Parathyroid adenoma (tissue), 2 donors: ENCODE measurements at regions not wholly inside any gene's neighbourhood (a gene's known extent, or its start where the extent isn't known, plus 50 kb on each side); places are given as distances from the start of the nearest gene placed in this dataset.

ENCODE experiments used
- H2AFZ ChIP-seq: fragments of 300-600 bp; sonication (generic); one replicate; pipeline ENCODE4 v1.7.0; 2017; ENCODE audit warnings: antibody characterized with exemption, mild to moderate bottlenecking
- H3K27ac ChIP-seq: fragments of 300-600 bp; sonication (generic); one replicate; pipeline ENCODE4 v1.7.0; 2017
- H3K27me3 ChIP-seq: fragments of 300-600 bp; sonication (generic); one replicate; pipeline ENCODE4 v1.7.0; 2017; ENCODE audit warnings: low read length; ENCODE audit not compliant: control insufficient read depth, insufficient read depth
- H3K36me3 ChIP-seq: fragments of 300-600 bp; sonication (generic); one replicate; pipeline ENCODE4 v1.7.0; 2017; ENCODE audit warnings: low read length; ENCODE audit not compliant: control insufficient read depth, insufficient read depth
- H3K4me1 ChIP-seq: fragments of 300-600 bp; sonication (generic); one replicate; pipeline ENCODE4 v1.7.0; 2017; ENCODE audit warnings: control low read depth
- H3K4me2 ChIP-seq: fragments of 300-600 bp; sonication (generic); one replicate; pipeline ENCODE4 v1.7.0; 2017; ENCODE audit warnings: low read length
- H3K4me3 ChIP-seq: fragments of 300-600 bp; sonication (generic); one replicate; pipeline ENCODE4 v1.7.0; 2017; ENCODE audit warnings: low read depth, low read length
- H3K79me2 ChIP-seq: fragments of 300-600 bp; sonication (generic); one replicate; pipeline ENCODE4 v1.7.0; 2017; ENCODE audit warnings: control low read depth
- H3K9ac ChIP-seq: fragments of 300-600 bp; sonication (generic); one replicate; pipeline ENCODE4 v1.7.0; 2017; ENCODE audit warnings: mild to moderate bottlenecking
- H3K9me3 ChIP-seq: fragments of 300-600 bp; sonication (generic); one replicate; pipeline ENCODE4 v1.7.0; 2017; ENCODE audit warnings: low read length; ENCODE audit not compliant: control insufficient read depth
- CTCF ChIP-seq: fragments of 300-600 bp; sonication (generic); IDR thresholded peaks from one replicate; pipeline ENCODE4 v1.7.0; 2017; ENCODE audit warnings: antibody characterized with exemption, mild to moderate bottlenecking
- donor health status: primary hyperparathyroidism.

- no peak overlapping the region for H3K4me2 ChIP-seq
- no peak for TF ChIP-seq CTCF
- no peaks in the 10 kb centered on the region for H3K79me2 ChIP-seq
- no peaks in the 10 kb centered on the region for H3K27me3 ChIP-seq
- H3K27ac ChIP-seq = no peak overlapping the region
- H2AFZ ChIP-seq = no peak overlapping the region
- no peak overlapping the region for H3K4me3 ChIP-seq
- no peaks in the 10 kb centered on the region for H3K9me3 ChIP-seq
- H3K36me3 ChIP-seq = no peaks in the 10 kb centered on the region
- no peaks in the 10 kb centered on the region for H3K4me1 ChIP-seq
- H3K9ac ChIP-seq = no peak overlapping the region
These were observed 1186.3 kb downstream of the UQCRFS1 start for GRCh38 chr19:28026636-28027035.

- no peaks in the 10 kb centered on the region for H3K36me3 ChIP-seq
- no peak for TF ChIP-seq CTCF
These were observed 1188.0 kb downstream of the UQCRFS1 start for GRCh38 chr19:28024920-28025319.

GRCh38 chr19:28023064-28023463 is 1189.9 kb downstream of the UQCRFS1 start:
- Histone ChIP-seq H3K36me3 (no peaks in the 10 kb centered on the region), H3K9ac (no peak overlapping the region), H3K79me2 (no peaks in the 10 kb centered on the region), H3K9me3 (no peaks in the 10 kb centered on the region), H2AFZ (no peak overlapping the region), H3K27me3 (no peaks in the 10 kb centered on the region), H3K27ac (no peak overlapping the region), H3K4me1 (no peaks in the 10 kb centered on the region), H3K4me2 (no peak overlapping the region), H3K4me3 (no peak overlapping the region)
- TF ChIP-seq CTCF = no peak

More at GRCh38 chr19:28024920-28025319, 1188.0 kb downstream of the UQCRFS1 start:
- no peaks in the 10 kb centered on the region for H3K27me3 ChIP-seq
- H3K4me3 ChIP-seq = no peak overlapping the region
- no peak overlapping the region for H2AFZ ChIP-seq
- H3K4me1 ChIP-seq = no peaks in the 10 kb centered on the region
- no peak overlapping the region for H3K4me2 ChIP-seq
- H3K9ac ChIP-seq = no peak overlapping the region
- H3K27ac ChIP-seq = no peak overlapping the region
- no peaks in the 10 kb centered on the region for H3K79me2 ChIP-seq
- H3K9me3 ChIP-seq = no peaks in the 10 kb centered on the region

GRCh38 chr19:28022506-28022905 is 1190.4 kb downstream of the UQCRFS1 start:
- Histone ChIP-seq H3K9ac (no peak overlapping the region), H3K27me3 (no peaks in the 10 kb centered on the region), H3K9me3 (no peaks in the 10 kb centered on the region), H3K4me2 (no peak overlapping the region), H3K36me3 (no peaks in the 10 kb centered on the region), H3K4me1 (no peaks in the 10 kb centered on the region), H3K27ac (no peak overlapping the region), H3K79me2 (no peaks in the 10 kb centered on the region), H2AFZ (no peak overlapping the region), H3K4me3 (no peak overlapping the region)
- TF ChIP-seq CTCF = no peak
